ENCODE measurements at regions not wholly inside any gene's neighbourhood (a gene's known extent, or its start where the extent isn't known, plus 50 kb on each side); places are given as distances from the start of the nearest gene placed in this dataset.

GRCh38 chr6:23202207-23202606 lies 632.8 kb downstream of the HDGFL1 start:
- H3K36me3 ChIP-seq (ENCODE audit: control insufficient read depth, insufficient read depth, low read length) = no peaks in the 10 kb centered on the region
- H3K9me3 ChIP-seq (ENCODE audit: control insufficient read depth, insufficient read depth, low read depth, low read length) = 0 out of 2 replicates have a peak, but pooled peaks cover 2% of the 10 kb centered on the region
- no peak overlapping the region for H3K4me3 ChIP-seq (ENCODE audit: low read depth, low read length)
- H3K4me1 ChIP-seq (ENCODE audit: control insufficient read depth, insufficient read depth, low read length) = no peaks in the 10 kb centered on the region
- no peak overlapping the region for H3K9ac ChIP-seq (ENCODE audit: low read length)
- no peak overlapping the region for H3K27ac ChIP-seq (ENCODE audit: low read depth, low read length)
- no peaks in the 10 kb centered on the region for H3K27me3 ChIP-seq (ENCODE audit: control insufficient read depth, insufficient read depth, low read length)

- H3K36me3 ChIP-seq (ENCODE audit: control insufficient read depth, insufficient read depth, low read length) = no peaks in the 10 kb centered on the region
- no peak overlapping the region for H3K27ac ChIP-seq (ENCODE audit: low read depth, low read length)
- no peaks in the 10 kb centered on the region for H3K4me1 ChIP-seq (ENCODE audit: control insufficient read depth, insufficient read depth, low read length)
- peaks cover 10% of the 10 kb centered on the region; the same call in 1 of the 2 replicates for H3K9me3 ChIP-seq (ENCODE audit: control insufficient read depth, insufficient read depth, low read depth, low read length)
- H3K4me3 ChIP-seq (ENCODE audit: low read depth, low read length) = no peak overlapping the region
- H3K9ac ChIP-seq (ENCODE audit: low read length) = no peak overlapping the region
- H3K27me3 ChIP-seq (ENCODE audit: control insufficient read depth, insufficient read depth, low read length) = no peaks in the 10 kb centered on the region
These were observed 643.0 kb downstream of the HDGFL1 start for GRCh38 chr6:23212398-23212797.

- no peaks in the 10 kb centered on the region for H3K27me3 ChIP-seq (ENCODE audit: control insufficient read depth, insufficient read depth, low read length)
- no peak overlapping the region for H3K9ac ChIP-seq (ENCODE audit: low read length)
- H3K4me1 ChIP-seq (ENCODE audit: control insufficient read depth, insufficient read depth, low read length) = no peaks in the 10 kb centered on the region
- H3K9me3 ChIP-seq (ENCODE audit: control insufficient read depth, insufficient read depth, low read depth, low read length) = 0 out of 2 replicates have a peak, but pooled peaks cover 4% of the 10 kb centered on the region
- no peak overlapping the region for H3K27ac ChIP-seq (ENCODE audit: low read depth, low read length)
- H3K4me3 ChIP-seq (ENCODE audit: low read depth, low read length) = no peak overlapping the region
- no peaks in the 10 kb centered on the region for H3K36me3 ChIP-seq (ENCODE audit: control insufficient read depth, insufficient read depth, low read length)
These were observed 643.8 kb downstream of the HDGFL1 start for GRCh38 chr6:23213193-23213592.

- Histone ChIP-seq H3K4me1 (ENCODE audit: control insufficient read depth, insufficient read depth, low read length) (0 out of 2 replicates have a peak, but pooled peaks cover 2% of the 10 kb centered on the region), H3K36me3 (ENCODE audit: control insufficient read depth, insufficient read depth, low read length) (no peaks in the 10 kb centered on the region), H3K9ac (ENCODE audit: low read length) (no peak overlapping the region), H3K4me3 (ENCODE audit: low read depth, low read length) (no peak overlapping the region), H3K27me3 (ENCODE audit: control insufficient read depth, insufficient read depth, low read length) (no peaks in the 10 kb centered on the region), H3K27ac (ENCODE audit: low read depth, low read length) (no peak overlapping the region), H3K9me3 (ENCODE audit: control insufficient read depth, insufficient read depth, low read depth, low read length) (0 out of 2 replicates have a peak, but pooled peaks cover 4% of the 10 kb centered on the region)
These were observed 644.3 kb downstream of the HDGFL1 start for GRCh38 chr6:23213651-23214050.

GRCh38 chr6:23218751-23219150 lies 649.4 kb downstream of the HDGFL1 start:
- Histone ChIP-seq H3K27ac (ENCODE audit: low read depth, low read length) (no peak overlapping the region), H3K36me3 (ENCODE audit: control insufficient read depth, insufficient read depth, low read length) (no peaks in the 10 kb centered on the region), H3K4me1 (ENCODE audit: control insufficient read depth, insufficient read depth, low read length) (peaks cover 10% of the 10 kb centered on the region; the same call in 1 of the 2 replicates), H3K9ac (ENCODE audit: low read length) (no peak overlapping the region), H3K9me3 (ENCODE audit: control insufficient read depth, insufficient read depth, low read depth, low read length) (0 out of 2 replicates have a peak, but pooled peaks cover under 1% of the 10 kb centered on the region), H3K27me3 (ENCODE audit: control insufficient read depth, insufficient read depth, low read length) (no peaks in the 10 kb centered on the region), H3K4me3 (ENCODE audit: low read depth, low read length) (no peak overlapping the region)

GRCh38 chr6:23222724-23223123 lies 653.4 kb downstream of the HDGFL1 start:
- H3K4me1 ChIP-seq (ENCODE audit: control insufficient read depth, insufficient read depth, low read length) = peaks cover 10% of the 10 kb centered on the region; the same call in 1 of the 2 replicates
- H3K27me3 ChIP-seq (ENCODE audit: control insufficient read depth, insufficient read depth, low read length) = no peaks in the 10 kb centered on the region
- peaks cover 7% of the 10 kb centered on the region; the same call in 1 of the 2 replicates for H3K9me3 ChIP-seq (ENCODE audit: control insufficient read depth, insufficient read depth, low read depth, low read length)
- H3K27ac ChIP-seq (ENCODE audit: low read depth, low read length) = no peak overlapping the region
- H3K9ac ChIP-seq (ENCODE audit: low read length) = no peak overlapping the region
- H3K36me3 ChIP-seq (ENCODE audit: control insufficient read depth, insufficient read depth, low read length) = no peaks in the 10 kb centered on the region
- no peak overlapping the region for H3K4me3 ChIP-seq (ENCODE audit: low read depth, low read length)

GRCh38 chr6:23224540-23224939 lies 655.2 kb downstream of the HDGFL1 start:
- Histone ChIP-seq H3K36me3 (ENCODE audit: control insufficient read depth, insufficient read depth, low read length) (no peaks in the 10 kb centered on the region), H3K9ac (ENCODE audit: low read length) (no peak overlapping the region), H3K27ac (ENCODE audit: low read depth, low read length) (no peak overlapping the region), H3K4me3 (ENCODE audit: low read depth, low read length) (no peak overlapping the region), H3K27me3 (ENCODE audit: control insufficient read depth, insufficient read depth, low read length) (no peaks in the 10 kb centered on the region), H3K4me1 (ENCODE audit: control insufficient read depth, insufficient read depth, low read length) (peaks cover 6% of the 10 kb centered on the region; the same call in 1 of the 2 replicates), H3K9me3 (ENCODE audit: control insufficient read depth, insufficient read depth, low read depth, low read length) (peaks cover 7% of the 10 kb centered on the region; the same call in 1 of the 2 replicates)

GRCh38 chr6:23228439-23229024 lies 659.2 kb downstream of the HDGFL1 start:
- Histone ChIP-seq H3K4me3 (ENCODE audit: low read depth, low read length) (no peak overlapping the region), H3K9ac (ENCODE audit: low read length) (no peak overlapping the region), H3K9me3 (ENCODE audit: control insufficient read depth, insufficient read depth, low read depth, low read length) (peaks cover 7% of the 10 kb centered on the region; the same call in 1 of the 2 replicates), H3K27me3 (ENCODE audit: control insufficient read depth, insufficient read depth, low read length) (no peaks in the 10 kb centered on the region), H3K27ac (ENCODE audit: low read depth, low read length) (no peak overlapping the region), H3K4me1 (ENCODE audit: control insufficient read depth, insufficient read depth, low read length) (peaks cover 6% of the 10 kb centered on the region; the same call in 1 of the 2 replicates), H3K36me3 (ENCODE audit: control insufficient read depth, insufficient read depth, low read length) (no peaks in the 10 kb centered on the region)

GRCh38 chr6:23243854-23244253 lies 674.5 kb downstream of the HDGFL1 start:
- no peak overlapping the region for H3K4me3 ChIP-seq (ENCODE audit: low read depth, low read length)
- H3K36me3 ChIP-seq (ENCODE audit: control insufficient read depth, insufficient read depth, low read length) = no peaks in the 10 kb centered on the region
- no peaks in the 10 kb centered on the region for H3K27me3 ChIP-seq (ENCODE audit: control insufficient read depth, insufficient read depth, low read length)
- H3K9ac ChIP-seq (ENCODE audit: low read length) = no peak overlapping the region
- H3K9me3 ChIP-seq (ENCODE audit: control insufficient read depth, insufficient read depth, low read depth, low read length) = no peaks in the 10 kb centered on the region
- no peaks in the 10 kb centered on the region for H3K4me1 ChIP-seq (ENCODE audit: control insufficient read depth, insufficient read depth, low read length)
- no peak overlapping the region for H3K27ac ChIP-seq (ENCODE audit: low read depth, low read length)

- Histone ChIP-seq H3K36me3 (ENCODE audit: control insufficient read depth, insufficient read depth, low read length) (no peaks in the 10 kb centered on the region), H3K9me3 (ENCODE audit: control insufficient read depth, insufficient read depth, low read depth, low read length) (no peaks in the 10 kb centered on the region), H3K4me3 (ENCODE audit: low read depth, low read length) (no peak overlapping the region), H3K4me1 (ENCODE audit: control insufficient read depth, insufficient read depth, low read length) (no peaks in the 10 kb centered on the region), H3K27ac (ENCODE audit: low read depth, low read length) (no peak overlapping the region), H3K9ac (ENCODE audit: low read length) (no peak overlapping the region), H3K27me3 (ENCODE audit: control insufficient read depth, insufficient read depth, low read length) (no peaks in the 10 kb centered on the region)
These were observed 674.9 kb downstream of the HDGFL1 start for GRCh38 chr6:23244300-23244699.

- Histone ChIP-seq H3K27ac (ENCODE audit: low read depth, low read length) (no peak overlapping the region), H3K9ac (ENCODE audit: low read length) (no peak overlapping the region), H3K27me3 (ENCODE audit: control insufficient read depth, insufficient read depth, low read length) (no peaks in the 10 kb centered on the region), H3K36me3 (ENCODE audit: control insufficient read depth, insufficient read depth, low read length) (no peaks in the 10 kb centered on the region), H3K9me3 (ENCODE audit: control insufficient read depth, insufficient read depth, low read depth, low read length) (no peaks in the 10 kb centered on the region), H3K4me1 (ENCODE audit: control insufficient read depth, insufficient read depth, low read length) (no peaks in the 10 kb centered on the region), H3K4me3 (ENCODE audit: low read depth, low read length) (no peak overlapping the region)
These were observed 676.2 kb downstream of the HDGFL1 start for GRCh38 chr6:23245572-23245971.

All from HUES6 (cell line).